ENCODE measurements at regions not wholly inside any gene's neighbourhood (a gene's known extent, or its start where the extent isn't known, plus 50 kb on each side); places are given as distances from the start of the nearest gene placed in this dataset.

DNA sequence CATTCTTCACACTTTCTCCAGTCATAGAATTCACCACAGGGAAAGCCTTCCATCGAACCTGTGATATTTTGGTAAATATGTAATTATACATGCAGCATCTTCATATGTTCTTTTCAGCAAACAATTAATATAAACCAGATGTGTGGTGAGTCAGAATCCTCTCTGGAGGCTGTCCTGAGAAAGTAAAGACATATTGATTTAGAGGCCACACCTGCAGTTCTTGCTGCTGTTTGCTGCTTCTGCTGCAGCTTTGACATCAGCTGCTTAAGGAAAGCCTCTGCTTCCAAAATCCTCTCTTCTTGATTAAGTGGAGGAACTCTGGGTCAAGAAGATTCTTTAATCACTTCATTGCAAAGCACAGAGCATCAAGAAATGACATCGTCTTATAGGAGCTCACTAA, 568.8 kb upstream of the ZEB2 start:
- no peak overlapping the region for H3K27ac ChIP-seq (ENCODE audit: insufficient read length, low read depth, low read length)
- no peaks in the 10 kb centered on the region for H3K27me3 Mint-ChIP-seq (ENCODE audit: low read depth)
- H3K9me3 Mint-ChIP-seq, result peaks cover 4 to 10% of the 10 kb centered on the region in 2 experiments; a peak in 4 of 5 replicates
- WGBS (ENCODE audit: extremely low coverage, insufficient read length, low lambda C conversion rate), result no CpG with 5 or more reads among the region's 2 CpGs
- H3K9ac ChIP-seq (ENCODE audit: extremely low read depth, insufficient read length, low read length), result no peak overlapping the region
- H3T11ph ChIP-seq (ENCODE audit: low read length), result no peak overlapping the region
- H2BK15ac ChIP-seq (ENCODE audit: low read depth, low read length), result no peak overlapping the region
- no peak overlapping the region for H2BK12ac ChIP-seq (ENCODE audit: insufficient read length, low read depth, low read length)
- no peaks in the 10 kb centered on the region for H3K9me3 ChIP-seq (ENCODE audit: control insufficient read depth, low read depth, low read length)
- H3K4ac ChIP-seq (ENCODE audit: low read depth, low read length), result no peak overlapping the region
- no peak overlapping the region for H3K18ac ChIP-seq (ENCODE audit: insufficient read length, low read depth, low read length)
- no peak overlapping the region for H2BK120ac ChIP-seq (ENCODE audit: low read depth, low read length, poor library complexity, severe bottlenecking)
- H2BK20ac ChIP-seq (ENCODE audit: low read depth, low read length, poor library complexity, severe bottlenecking), result no peak overlapping the region
- no peak for DNase-seq
- no peak overlapping the region for H3K4me2 ChIP-seq (ENCODE audit: insufficient read depth, insufficient read length, low read length)
- H2BK5ac ChIP-seq (ENCODE audit: insufficient read length, low read length), result no peak overlapping the region
- no peak overlapping the region for H3K14ac ChIP-seq (ENCODE audit: insufficient read depth, low read length)
- H4K20me1 ChIP-seq (ENCODE audit: control insufficient read depth, insufficient read depth, insufficient read length), result no peaks in the 10 kb centered on the region
- no peak overlapping the region for H2AFZ ChIP-seq (ENCODE audit: low read length)
- no peaks in the 10 kb centered on the region for H3K27me3 ChIP-seq (ENCODE audit: insufficient read depth, low read length)
- H4K91ac ChIP-seq (ENCODE audit: insufficient read length, low read depth, low read length), result no peak overlapping the region
- TF ChIP-seq, protein P1, sequence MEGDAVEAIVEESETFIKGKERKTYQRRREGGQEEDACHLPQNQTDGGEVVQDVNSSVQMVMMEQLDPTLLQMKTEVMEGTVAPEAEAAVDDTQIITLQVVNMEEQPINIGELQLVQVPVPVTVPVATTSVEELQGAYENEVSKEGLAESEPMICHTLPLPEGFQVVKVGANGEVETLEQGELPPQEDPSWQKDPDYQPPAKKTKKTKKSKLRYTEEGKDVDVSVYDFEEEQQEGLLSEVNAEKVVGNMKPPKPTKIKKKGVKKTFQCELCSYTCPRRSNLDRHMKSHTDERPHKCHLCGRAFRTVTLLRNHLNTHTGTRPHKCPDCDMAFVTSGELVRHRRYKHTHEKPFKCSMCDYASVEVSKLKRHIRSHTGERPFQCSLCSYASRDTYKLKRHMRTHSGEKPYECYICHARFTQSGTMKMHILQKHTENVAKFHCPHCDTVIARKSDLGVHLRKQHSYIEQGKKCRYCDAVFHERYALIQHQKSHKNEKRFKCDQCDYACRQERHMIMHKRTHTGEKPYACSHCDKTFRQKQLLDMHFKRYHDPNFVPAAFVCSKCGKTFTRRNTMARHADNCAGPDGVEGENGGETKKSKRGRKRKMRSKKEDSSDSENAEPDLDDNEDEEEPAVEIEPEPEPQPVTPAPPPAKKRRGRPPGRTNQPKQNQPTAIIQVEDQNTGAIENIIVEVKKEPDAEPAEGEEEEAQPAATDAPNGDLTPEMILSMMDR (conservative IDR thresholded peaks at IDR 0.05), result no peak
- H3K79me2 ChIP-seq (ENCODE audit: insufficient read depth, low read length), result no peaks in the 10 kb centered on the region
- H3K79me1 ChIP-seq (ENCODE audit: insufficient read depth, low read depth, low read length, poor library complexity, severe bottlenecking), result no peaks in the 10 kb centered on the region
- no peak overlapping the region for H4K5ac ChIP-seq (ENCODE audit: insufficient read length, low read depth, low read length)
- H2AK5ac ChIP-seq (ENCODE audit: insufficient read length, low read length), result no peak overlapping the region
- H3K23ac ChIP-seq (ENCODE audit: insufficient read length, low read depth, low read length), result no peak overlapping the region
- no peaks in the 10 kb centered on the region for H3K23me2 ChIP-seq (ENCODE audit: insufficient read length, low read depth, low read length, poor library complexity, severe bottlenecking)
- H3K4me1 ChIP-seq (ENCODE audit: insufficient read depth, low read length), result no peaks in the 10 kb centered on the region
- no peaks in the 10 kb centered on the region for H3K4me1 Mint-ChIP-seq
- H3K36me3 Mint-ChIP-seq (ENCODE audit: insufficient read depth in 1 of 3, low read depth in 3 of 3), result peaks cover 0 to 6% (median 0%) of the 10 kb centered on the region in 3 experiments; a peak in 2 of 7 replicates
- no peak overlapping the region for H3K27ac Mint-ChIP-seq
- no peak overlapping the region for H3K56ac ChIP-seq (ENCODE audit: insufficient read length, low read depth, low read length)
- H4K8ac ChIP-seq (replicated peaks; ENCODE audit: insufficient read length, low read depth, low read length), result no peak overlapping the region
- no peak overlapping the region for H3K4me3 Mint-ChIP-seq
